H9 (cell line): ENCODE measurements at regions not wholly inside any gene's neighbourhood (a gene's known extent, or its start where the extent isn't known, plus 50 kb on each side); places are given as distances from the start of the nearest gene placed in this dataset.

Experiments
- DNase-seq: peaks from one replicate; pipeline ENCODE4 v3.0.0-alpha.2; 2017
- H2AFZ ChIP-seq: one replicate; pipeline ENCODE4 v1.6.1; 2013; ENCODE audit warnings: mild to moderate bottlenecking, low read length, control low read depth, moderate library complexity
- H2AK5ac ChIP-seq: 2 replicates; pipeline ENCODE4 v1.6.1; 2013; ENCODE audit warnings: low read length, control low read depth, mixed read lengths; ENCODE audit not compliant: insufficient read length
- H2BK120ac ChIP-seq: one replicate; pipeline ENCODE4 v1.6.1; 2013; ENCODE audit warnings: low read depth, mild to moderate bottlenecking, low read length, control low read depth, inconsistent platforms; ENCODE audit not compliant: poor library complexity, severe bottlenecking
- H2BK12ac ChIP-seq: 2 replicates; pipeline ENCODE4 v1.6.1; 2013; ENCODE audit warnings: low read length, control low read depth, mixed read lengths, low read depth; ENCODE audit not compliant: insufficient read length
- H2BK15ac ChIP-seq: 2 replicates; pipeline ENCODE4 v1.6.1; 2013; ENCODE audit warnings: low read depth, low read length, control low read depth
- H2BK20ac ChIP-seq: one replicate; pipeline ENCODE4 v1.6.1; 2013; ENCODE audit warnings: low read depth, mild to moderate bottlenecking, low read length, control low read depth, inconsistent platforms; ENCODE audit not compliant: poor library complexity, severe bottlenecking
- H2BK5ac ChIP-seq: 2 replicates; pipeline ENCODE4 v1.6.1; 2013; ENCODE audit warnings: low read length, control low read depth, mixed read lengths; ENCODE audit not compliant: insufficient read length
- H3K14ac ChIP-seq: 2 replicates; pipeline ENCODE4 v1.6.1; 2013; ENCODE audit warnings: low read length, control low read depth; ENCODE audit not compliant: insufficient read depth
- H3K18ac ChIP-seq: 2 replicates; pipeline ENCODE4 v1.6.1; 2013; ENCODE audit warnings: low read depth, mild to moderate bottlenecking, mixed read lengths, low read length, control low read depth; ENCODE audit not compliant: insufficient read length
- H3K23ac ChIP-seq: 2 replicates; pipeline ENCODE4 v1.6.1; 2013; ENCODE audit warnings: low read length, control low read depth, mixed read lengths, low read depth; ENCODE audit not compliant: insufficient read length
- H3K23me2 ChIP-seq: 2 replicates; pipeline ENCODE4 v1.6.1; 2013; ENCODE audit warnings: low read depth, mild to moderate bottlenecking, mixed read lengths, low read length, control low read depth; ENCODE audit not compliant: insufficient read length, poor library complexity, severe bottlenecking
- H3K27ac ChIP-seq: 2 replicates; pipeline ENCODE4 v1.5.1; 2013; ENCODE audit warnings: low read length, control low read depth, mixed read lengths, low read depth; ENCODE audit not compliant: insufficient read length
- H3K27me3 ChIP-seq: 2 replicates; pipeline ENCODE4 v1.6.1; 2013; ENCODE audit warnings: low read length, control low read depth, inconsistent platforms; ENCODE audit not compliant: insufficient read depth
- H3K4ac ChIP-seq: 2 replicates; pipeline ENCODE4 v1.6.1; 2013; ENCODE audit warnings: low read depth, mild to moderate bottlenecking, control low read depth, inconsistent platforms, low read length, moderate library complexity
- H3K4me1 ChIP-seq: 2 replicates; pipeline ENCODE4 v1.6.1; 2013; ENCODE audit warnings: low read length, control low read depth, inconsistent platforms; ENCODE audit not compliant: insufficient read depth
- H3K4me2 ChIP-seq: 2 replicates; pipeline ENCODE4 v1.6.1; 2013; ENCODE audit warnings: low read length, control low read depth, mixed read lengths; ENCODE audit not compliant: insufficient read length, insufficient read depth
- H3K56ac ChIP-seq: 2 replicates; pipeline ENCODE4 v1.6.1; 2013; ENCODE audit warnings: low read depth, mild to moderate bottlenecking, mixed read lengths, low read length, control low read depth; ENCODE audit not compliant: insufficient read length
- H3K79me1 ChIP-seq: 2 replicates; pipeline ENCODE4 v1.6.1; 2013; ENCODE audit warnings: low read depth, mild to moderate bottlenecking, moderate library complexity, low read length, control low read depth, inconsistent platforms; ENCODE audit not compliant: insufficient read depth, poor library complexity, severe bottlenecking
- H3K79me2 ChIP-seq: 2 replicates; pipeline ENCODE4 v1.6.1; 2013; ENCODE audit warnings: low read length, control low read depth, inconsistent platforms; ENCODE audit not compliant: insufficient read depth
- H3K9ac ChIP-seq: 2 replicates; pipeline ENCODE4 v1.6.1; 2013; ENCODE audit warnings: low read length, control low read depth, mixed read lengths; ENCODE audit not compliant: insufficient read length; ENCODE audit errors: extremely low read depth
- H3K9me3 ChIP-seq: one replicate; pipeline ENCODE4 v1.6.1; 2013; ENCODE audit warnings: low read depth, low read length, inconsistent platforms; ENCODE audit not compliant: control insufficient read depth
- H3T11ph ChIP-seq: one replicate; pipeline ENCODE4 v1.6.1; 2013; ENCODE audit warnings: mild to moderate bottlenecking, low read length, control low read depth, inconsistent platforms
- H4K20me1 ChIP-seq: one replicate; pipeline ENCODE4 v1.6.1; 2013; ENCODE audit not compliant: control insufficient read depth, insufficient read length, insufficient read depth
- H4K5ac ChIP-seq: 2 replicates; pipeline ENCODE4 v1.6.1; 2013; ENCODE audit warnings: low read depth, mild to moderate bottlenecking, mixed read lengths, low read length, control low read depth; ENCODE audit not compliant: insufficient read length
- H4K8ac ChIP-seq: replicated peaks from 2 replicates; pipeline ENCODE4 v1.6.1; 2013; ENCODE audit warnings: low read length, control low read depth, mixed read lengths, low read depth; ENCODE audit not compliant: insufficient read length
- H4K91ac ChIP-seq: 2 replicates; pipeline ENCODE4 v1.6.1; 2013; ENCODE audit warnings: low read depth, mild to moderate bottlenecking, moderate library complexity, mixed read lengths, low read length, control low read depth; ENCODE audit not compliant: insufficient read length
- H3K27ac Mint-ChIP-seq, 3 experiments: 2 replicates in 2 of 3; 3 replicates in 1 of 3; pipeline ENCODE4 v1.8.0; 2020 to 2021; ENCODE audit warnings: mixed read lengths in 3 of 3, mild to moderate bottlenecking in 1 of 3, moderate library complexity in 1 of 3
- H3K27me3 Mint-ChIP-seq: 2 replicates; pipeline ENCODE4 v1.8.0; 2021; ENCODE audit warnings: low read depth, mild to moderate bottlenecking, moderate library complexity, mixed read lengths
- H3K36me3 Mint-ChIP-seq, 3 experiments: 2 replicates in 2 of 3; 3 replicates in 1 of 3; pipeline ENCODE4 v1.8.0; 2020 to 2021; ENCODE audit warnings: low read depth in 3 of 3, mixed read lengths in 3 of 3; ENCODE audit not compliant: insufficient read depth in 1 of 3
- H3K4me1 Mint-ChIP-seq, 2 experiments: 2 replicates each; pipeline ENCODE4 v1.8.0; 2020; ENCODE audit warnings: mixed read lengths in 2 of 2
- H3K4me3 Mint-ChIP-seq, 2 experiments: 2 replicates in 1 of 2; 3 replicates in 1 of 2; pipeline ENCODE4 v1.8.0; 2020 to 2021; ENCODE audit warnings: mild to moderate bottlenecking in 2 of 2, mixed read lengths in 2 of 2, moderate library complexity in 1 of 2
- H3K9me3 Mint-ChIP-seq, 2 experiments: 2 replicates in 1 of 2; 3 replicates in 1 of 2; pipeline ENCODE4 v1.8.0; 2020; ENCODE audit warnings: mild to moderate bottlenecking in 2 of 2, mixed read lengths in 2 of 2, moderate library complexity in 1 of 2
- WGBS: extraction: QIAGEN DNeasy Blood & Tissue Kit; methylation state at CpG from one replicate; pipeline ENCODE4 v1.1.7; 2013; ENCODE audit warnings: missing lambda C conversion rate, low lambda C conversion rate, mixed read lengths; ENCODE audit not compliant: insufficient read length; ENCODE audit errors: extremely low coverage; 5-methylcytosine and 5-hydroxymethylcytosine counted together
- TF ChIP-seq, protein P1 (sequence below): fragments of 200-600 bp; sonication (generic); conservative IDR thresholded peaks from 3 replicates; pipeline ENCODE4 v1.8.0; 2021; ENCODE audit warnings: antibody characterized with exemption, mild to moderate bottlenecking

DNA sequence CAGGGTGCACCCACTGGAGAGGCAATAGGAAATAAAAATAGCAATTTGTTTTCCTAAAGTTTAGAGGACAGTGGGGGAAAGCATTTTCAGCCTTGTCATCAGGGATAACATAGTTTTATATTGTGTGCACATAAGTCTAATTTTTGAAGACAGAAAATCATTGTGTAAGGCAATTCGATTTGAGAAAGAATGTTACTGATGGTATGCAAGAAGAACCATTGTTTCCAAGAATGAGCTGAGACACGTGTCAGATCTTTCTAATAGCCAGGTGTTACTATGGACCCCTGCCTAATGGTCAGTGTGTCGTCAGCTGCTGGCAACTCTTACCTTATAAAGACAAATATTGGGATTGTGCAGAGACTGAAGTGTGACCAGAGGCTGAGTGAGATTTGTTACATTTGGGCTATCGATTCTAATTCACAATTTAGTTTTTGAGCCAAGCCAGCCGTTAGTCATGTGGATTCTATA lies 67.1 kb upstream of the PPP2R2B start:
- no peaks in the 10 kb centered on the region for H3K9me3 Mint-ChIP-seq
- Histone ChIP-seq H3K79me1 (no peaks in the 10 kb centered on the region), H2BK120ac (no peak overlapping the region), H4K20me1 (no peaks in the 10 kb centered on the region), H3K23me2 (no peaks in the 10 kb centered on the region), H4K8ac (no peak overlapping the region), H2BK20ac (no peak overlapping the region), H3K23ac (no peak overlapping the region), H2AFZ (no peak overlapping the region), H3K14ac (no peak overlapping the region), H2BK15ac (no peak overlapping the region), H3K56ac (no peak overlapping the region), H3K9me3 (no peaks in the 10 kb centered on the region), H3K4ac (no peak overlapping the region), H2BK5ac (no peak overlapping the region), H3T11ph (no peak overlapping the region), H3K4me1 (no peaks in the 10 kb centered on the region), H3K27me3 (no peaks in the 10 kb centered on the region), H3K27ac (no peak overlapping the region), H4K91ac (no peak overlapping the region), H4K5ac (no peak overlapping the region), H2BK12ac (no peak overlapping the region), H2AK5ac (no peak overlapping the region), H3K18ac (no peak overlapping the region), H3K9ac (no peak overlapping the region), H3K4me2 (no peak overlapping the region), H3K79me2 (no peaks in the 10 kb centered on the region)
- no peak overlapping the region for H3K4me3 Mint-ChIP-seq
- H3K27me3 Mint-ChIP-seq, result no peaks in the 10 kb centered on the region
- TF ChIP-seq, protein P1, sequence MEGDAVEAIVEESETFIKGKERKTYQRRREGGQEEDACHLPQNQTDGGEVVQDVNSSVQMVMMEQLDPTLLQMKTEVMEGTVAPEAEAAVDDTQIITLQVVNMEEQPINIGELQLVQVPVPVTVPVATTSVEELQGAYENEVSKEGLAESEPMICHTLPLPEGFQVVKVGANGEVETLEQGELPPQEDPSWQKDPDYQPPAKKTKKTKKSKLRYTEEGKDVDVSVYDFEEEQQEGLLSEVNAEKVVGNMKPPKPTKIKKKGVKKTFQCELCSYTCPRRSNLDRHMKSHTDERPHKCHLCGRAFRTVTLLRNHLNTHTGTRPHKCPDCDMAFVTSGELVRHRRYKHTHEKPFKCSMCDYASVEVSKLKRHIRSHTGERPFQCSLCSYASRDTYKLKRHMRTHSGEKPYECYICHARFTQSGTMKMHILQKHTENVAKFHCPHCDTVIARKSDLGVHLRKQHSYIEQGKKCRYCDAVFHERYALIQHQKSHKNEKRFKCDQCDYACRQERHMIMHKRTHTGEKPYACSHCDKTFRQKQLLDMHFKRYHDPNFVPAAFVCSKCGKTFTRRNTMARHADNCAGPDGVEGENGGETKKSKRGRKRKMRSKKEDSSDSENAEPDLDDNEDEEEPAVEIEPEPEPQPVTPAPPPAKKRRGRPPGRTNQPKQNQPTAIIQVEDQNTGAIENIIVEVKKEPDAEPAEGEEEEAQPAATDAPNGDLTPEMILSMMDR, result no peak
- H3K36me3 Mint-ChIP-seq, result no peaks in the 10 kb centered on the region
- H3K4me1 Mint-ChIP-seq, result peaks cover 2 to 6% of the 10 kb centered on the region in 2 experiments; a peak in 1 of 4 replicates
- WGBS, result no CpG with 5 or more reads among the region's 5 CpGs
- H3K27ac Mint-ChIP-seq, result no peak overlapping the region
- no peak for DNase-seq
